ENCODE measurements at regions not wholly inside any gene's neighbourhood (a gene's known extent, or its start where the extent isn't known, plus 50 kb on each side); places are given as distances from the start of the nearest gene placed in this dataset.

- DNase-seq: no peak
These were observed 302.9 kb upstream of the EPHA5 start for GRCh38 chr4:65973186-65973585.

GRCh38 chr4:65971686-65972085, 301.4 kb upstream of the EPHA5 start:
- no peak for DNase-seq

DNA sequence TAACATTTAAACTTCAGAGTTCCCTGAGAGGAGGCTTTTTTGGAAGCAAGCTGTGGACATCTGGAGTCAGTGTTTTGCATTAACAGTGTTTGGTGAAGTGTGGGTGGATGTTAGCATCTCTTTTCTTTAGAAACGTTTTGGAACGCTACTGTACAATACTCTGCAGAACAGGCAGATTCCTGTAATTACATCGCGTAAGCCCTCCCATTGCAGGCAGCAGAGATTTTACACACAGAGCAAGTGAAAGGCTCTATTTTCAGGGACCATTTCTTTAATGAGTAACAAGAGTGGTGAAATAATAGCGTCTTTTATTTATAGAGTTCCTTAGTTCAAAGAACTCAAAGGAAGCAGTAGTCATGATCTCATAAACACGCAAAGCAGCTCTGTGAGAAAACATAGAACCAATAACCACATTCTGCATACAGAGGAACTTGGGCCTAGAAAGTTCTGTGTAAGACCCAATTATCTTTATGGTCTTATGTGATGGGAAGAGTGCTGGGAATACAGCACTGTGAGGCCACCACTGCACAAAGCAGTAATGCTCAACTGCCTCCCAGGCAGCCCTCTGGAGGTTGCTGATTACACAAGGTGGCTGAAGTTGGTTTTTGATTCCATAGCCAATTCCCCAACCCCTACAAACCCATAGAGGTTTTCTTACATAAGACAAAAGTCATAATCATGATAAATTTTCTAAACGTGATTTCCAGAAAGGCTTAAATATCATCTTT, 298.7 kb upstream of the EPHA5 start:
- no peak for DNase-seq

DNA sequence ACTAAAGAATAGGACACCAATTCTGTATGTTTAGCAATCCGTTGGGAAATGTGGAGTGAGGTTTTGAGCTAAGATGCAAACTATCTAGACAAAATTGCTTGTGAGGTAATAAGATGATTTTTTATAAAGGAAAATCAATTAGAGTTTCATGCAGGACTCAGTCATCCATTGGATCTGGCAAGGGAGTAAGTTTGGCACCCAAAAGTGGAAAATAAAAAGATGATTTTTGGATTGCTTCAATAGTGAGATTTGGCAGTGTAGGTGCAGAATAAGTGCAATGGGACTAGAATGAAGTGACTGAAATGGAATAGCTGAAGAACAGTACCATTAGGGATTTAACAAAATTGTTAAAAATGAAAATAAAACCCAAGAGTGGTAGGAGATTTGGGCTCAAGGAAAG, 290.5 kb upstream of the EPHA5 start:
- DNase-seq: no peak

DNA sequence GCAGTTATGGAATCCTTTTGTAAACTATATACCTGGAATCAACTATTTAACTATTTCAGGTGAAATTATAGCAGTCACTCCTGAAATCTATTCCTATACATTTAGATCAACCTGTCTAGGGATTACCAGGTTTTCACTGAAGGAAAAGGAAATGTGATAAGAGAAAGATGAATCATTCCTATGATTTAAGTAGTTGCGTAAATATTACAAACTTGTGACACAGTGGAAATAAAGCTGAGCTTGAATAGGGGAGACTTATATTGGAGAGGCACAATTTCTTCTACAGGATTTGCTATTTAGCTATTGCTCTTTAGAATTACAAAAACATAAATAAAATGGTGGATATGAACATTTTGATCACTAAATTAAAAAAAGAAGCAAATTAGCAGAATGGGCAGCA, 284.1 kb upstream of the EPHA5 start:
- no peak for DNase-seq

DNA sequence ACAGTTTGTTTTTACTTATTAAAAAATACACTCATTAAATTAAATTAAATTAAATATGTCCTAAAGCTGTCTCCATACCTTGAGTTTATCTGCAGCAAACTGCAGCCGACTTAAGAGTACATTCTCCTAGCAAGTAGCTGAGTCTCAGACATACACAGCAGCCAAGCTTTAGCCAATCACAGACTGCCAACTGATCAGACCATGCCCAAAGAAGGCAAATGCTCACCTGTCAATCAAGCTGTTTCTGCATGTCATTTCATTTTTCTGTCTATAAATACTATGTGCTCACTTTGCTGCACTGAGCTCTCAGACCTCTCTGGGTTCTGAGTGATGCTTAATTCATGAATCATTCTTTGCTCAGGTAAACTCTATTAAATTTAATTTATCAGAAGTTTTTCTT, 280.9 kb upstream of the EPHA5 start:
- no peak for DNase-seq

DNA sequence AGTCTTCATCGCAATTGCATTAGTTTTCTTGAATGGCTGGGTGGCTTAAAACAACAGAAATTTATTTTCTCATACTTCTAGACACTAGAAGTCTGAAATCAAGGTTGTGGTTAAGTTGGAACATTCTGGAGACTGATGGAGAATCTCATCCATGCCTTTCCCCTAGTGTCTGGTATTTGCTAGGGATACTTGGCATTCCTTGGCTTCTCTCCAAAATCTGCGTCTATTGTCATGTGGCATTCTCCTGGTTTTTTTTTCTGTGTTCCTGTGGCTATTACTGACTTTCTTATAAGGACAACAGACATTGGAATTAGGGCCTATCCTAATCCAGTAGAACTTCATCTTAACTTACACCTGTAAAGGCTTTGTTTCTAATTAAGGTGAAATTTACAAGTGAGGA, 272.8 kb upstream of the EPHA5 start:
- peak; percentile 1 for DNase-seq

DNA sequence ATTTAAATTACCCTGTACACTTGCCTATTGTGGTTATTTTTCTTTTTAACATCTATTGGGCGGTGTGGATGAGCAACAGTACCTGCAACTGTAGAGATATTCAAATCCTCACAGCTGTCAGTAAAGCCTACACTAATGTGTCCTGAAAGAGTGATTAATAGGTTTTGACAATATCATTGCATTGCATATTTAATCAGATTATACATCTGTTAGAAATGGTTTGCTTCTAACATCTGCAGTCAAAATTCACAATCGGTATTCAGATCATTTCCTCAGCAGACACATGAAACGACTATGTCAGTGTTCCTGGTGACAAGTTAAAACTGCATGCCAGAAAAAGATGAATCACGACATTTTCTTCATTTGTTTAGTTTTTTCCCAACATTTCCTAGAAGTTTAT, 254.6 kb upstream of the EPHA5 start:
- DNase-seq: no peak

GRCh38 chr4:65923616-65924015, 253.3 kb upstream of the EPHA5 start:
- no peak for DNase-seq

DNA sequence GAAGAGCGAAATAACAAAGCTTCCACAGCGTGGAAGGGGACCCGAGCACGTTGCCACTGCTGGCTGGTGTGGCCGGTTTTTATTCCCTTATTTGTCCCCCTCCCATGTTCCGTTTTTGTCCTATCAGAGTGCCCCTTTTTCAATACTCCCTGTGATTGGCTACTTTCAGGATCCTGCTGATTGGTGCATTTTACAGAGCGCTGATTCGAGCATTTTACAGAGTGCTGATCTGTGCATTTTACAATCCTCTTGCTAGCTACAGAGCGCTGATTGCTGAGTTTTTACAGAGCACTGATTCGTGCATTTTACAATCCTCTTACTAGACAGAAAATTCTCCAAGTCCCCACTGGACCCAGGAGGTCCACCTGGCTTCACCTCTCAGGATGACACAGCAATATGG, 250.9 kb upstream of the EPHA5 start:
- DNase-seq: no peak

DNA sequence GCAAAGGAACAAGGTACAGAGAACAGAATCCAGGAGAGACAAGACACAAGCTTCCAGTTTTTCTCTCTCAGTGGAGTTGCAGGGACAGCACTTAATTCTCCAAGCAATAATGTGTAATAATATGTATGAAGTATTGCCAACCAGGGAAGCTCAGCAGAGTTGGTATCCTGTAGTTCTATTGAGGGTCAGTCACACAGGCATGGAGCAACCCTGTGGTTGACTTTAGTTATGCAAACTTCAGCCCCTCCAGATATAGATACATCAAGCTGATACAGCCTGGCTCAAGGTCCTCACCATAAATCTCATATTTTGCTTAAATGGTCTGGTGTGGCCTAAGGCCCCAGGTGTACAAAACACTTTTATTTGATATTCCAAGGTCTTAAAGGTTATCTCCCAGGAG, 248.6 kb upstream of the EPHA5 start:
- DNase-seq: no peak

- peak; percentile 50 for DNase-seq
These were observed 247.9 kb upstream of the EPHA5 start for GRCh38 chr4:65918212-65918611.

DNA sequence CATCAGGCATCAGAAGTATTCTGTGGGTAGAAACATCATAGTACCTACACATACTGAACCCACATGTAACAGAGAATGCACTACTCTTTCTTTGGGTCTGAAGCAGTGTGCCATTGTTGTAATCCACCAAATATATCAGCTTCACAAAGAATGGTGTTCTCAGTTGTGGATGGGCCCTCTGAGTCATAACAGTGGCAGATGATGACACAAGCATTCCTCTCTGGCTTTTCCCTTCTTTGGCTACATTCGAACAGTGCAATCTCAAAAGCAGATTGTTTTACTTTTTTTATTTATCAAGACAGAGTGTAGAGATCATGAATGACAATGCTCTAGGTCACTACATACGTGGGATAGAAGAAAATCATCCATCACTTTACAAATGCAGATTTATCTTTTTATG, 247.2 kb upstream of the EPHA5 start:
- no peak for DNase-seq

DNA sequence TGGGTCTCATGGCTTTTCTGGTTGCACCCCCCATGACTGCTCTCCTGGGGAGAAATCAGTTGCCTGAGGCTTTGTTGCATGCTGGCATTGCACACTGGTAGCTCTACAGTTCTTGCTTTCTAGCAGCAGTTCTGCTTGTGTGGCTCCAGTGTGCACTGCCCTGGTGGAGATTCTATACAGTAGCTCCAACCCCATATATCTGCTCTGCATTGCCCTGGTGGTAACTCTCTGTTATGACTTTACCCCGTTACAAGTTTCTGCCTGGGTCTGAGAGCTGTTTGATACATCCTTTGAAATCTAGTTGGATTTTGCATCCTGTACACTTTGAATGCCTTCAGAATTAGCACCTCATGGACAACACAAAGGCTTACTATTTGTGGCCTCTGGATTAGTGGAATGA, 241.4 kb upstream of the EPHA5 start:
- no peak for DNase-seq

DNA sequence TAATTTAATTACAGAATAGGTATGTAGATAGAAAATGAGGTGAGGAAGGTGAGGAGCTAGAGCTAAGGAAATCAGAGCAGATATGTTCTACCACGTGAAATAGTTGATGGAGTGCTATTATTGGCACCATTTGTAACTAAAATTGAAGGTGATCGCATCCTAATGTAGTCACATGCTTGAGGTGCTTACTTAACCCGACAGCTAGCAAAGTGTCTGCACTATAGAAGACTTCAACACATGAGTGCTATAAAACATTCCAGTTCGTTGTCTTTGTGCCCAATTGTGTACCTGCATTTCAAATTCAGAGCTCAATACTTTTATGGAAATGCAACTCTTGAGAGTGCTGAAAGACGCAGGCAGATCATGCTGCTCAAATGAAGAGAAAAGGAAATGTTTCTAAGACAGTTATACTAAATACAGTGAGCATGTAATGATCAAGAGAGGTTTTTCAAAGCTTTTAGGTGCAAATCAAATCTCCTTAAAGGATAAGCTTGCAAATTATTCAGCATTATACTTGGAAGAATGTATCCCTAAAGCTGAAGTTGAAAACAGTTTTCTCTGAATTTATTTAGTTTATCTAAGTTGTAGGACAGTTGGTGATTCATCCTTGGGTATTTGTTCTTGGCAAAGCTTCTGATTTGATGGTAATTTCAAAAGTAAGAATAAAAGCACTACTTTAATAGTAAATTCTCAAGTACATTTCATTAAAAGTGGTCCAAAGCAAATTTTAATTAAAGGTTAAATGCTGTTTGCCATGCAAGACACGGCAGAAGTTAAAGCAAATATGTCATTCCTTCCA, 223.9 kb upstream of the EPHA5 start:
- DNase-seq: no peak

- DNase-seq: no peak
These were observed 223.0 kb upstream of the EPHA5 start for GRCh38 chr4:65893271-65893670.

GRCh38 chr4:65880594-65880993, 210.3 kb upstream of the EPHA5 start:
- DNase-seq: no peak

DNA sequence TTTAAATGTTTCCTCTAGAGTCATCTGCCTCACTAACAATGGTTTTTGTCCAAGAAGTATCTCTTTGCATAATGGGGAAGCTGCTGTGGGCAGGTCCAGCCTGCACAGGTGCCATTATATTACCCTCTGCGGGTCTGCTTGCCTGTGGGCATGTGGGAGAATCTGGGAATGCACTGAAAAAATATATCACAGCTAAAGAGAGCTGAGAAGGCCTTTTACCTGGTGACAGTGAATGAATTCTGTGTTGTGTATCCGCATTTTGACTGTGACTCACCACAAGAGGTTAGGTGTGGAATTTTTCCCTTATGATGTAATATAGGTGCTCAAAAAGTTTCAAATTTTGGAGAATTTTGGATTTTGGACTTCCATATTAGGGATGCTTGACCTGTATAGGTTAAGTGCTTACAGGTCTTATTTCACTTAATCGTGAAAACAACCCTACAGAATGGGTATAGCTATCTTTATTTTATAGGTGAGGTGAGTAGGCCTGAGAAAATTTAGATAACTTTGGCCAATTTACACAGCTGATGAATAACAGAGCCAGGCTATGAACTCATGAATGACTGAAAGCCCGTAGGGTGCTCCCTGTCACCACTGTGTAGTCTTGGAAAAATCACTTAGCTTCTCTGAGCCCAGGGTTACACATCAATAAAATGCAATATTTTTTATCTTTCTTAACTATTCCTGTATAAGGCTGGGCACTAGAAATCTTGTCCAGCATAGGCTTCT, 198.0 kb upstream of the EPHA5 start:
- DNase-seq: no peak

DNA sequence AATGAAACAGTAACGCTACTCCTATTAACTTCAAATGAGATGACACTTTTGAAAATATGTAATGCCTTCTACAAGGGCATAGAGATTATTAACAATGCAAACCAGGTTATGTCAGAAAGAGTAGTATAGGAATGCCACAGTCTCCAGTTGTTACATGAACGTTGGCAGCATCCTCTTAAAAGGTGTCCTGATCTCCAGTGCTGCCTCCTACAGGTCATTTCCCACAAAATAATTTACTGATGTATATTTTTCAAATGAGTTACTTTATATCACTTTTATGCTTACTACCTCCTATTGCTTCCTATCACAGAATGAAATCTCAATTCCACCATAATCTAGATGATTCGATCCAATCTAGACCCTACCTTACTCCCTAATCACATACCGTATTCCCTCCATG, 195.2 kb upstream of the EPHA5 start:
- no peak for DNase-seq

- no peak for DNase-seq
These were observed 191.7 kb upstream of the EPHA5 start for GRCh38 chr4:65861993-65862392.

GRCh38 chr4:65845199-65845773, 175.0 kb upstream of the EPHA5 start:
- no peak for DNase-seq

DNA sequence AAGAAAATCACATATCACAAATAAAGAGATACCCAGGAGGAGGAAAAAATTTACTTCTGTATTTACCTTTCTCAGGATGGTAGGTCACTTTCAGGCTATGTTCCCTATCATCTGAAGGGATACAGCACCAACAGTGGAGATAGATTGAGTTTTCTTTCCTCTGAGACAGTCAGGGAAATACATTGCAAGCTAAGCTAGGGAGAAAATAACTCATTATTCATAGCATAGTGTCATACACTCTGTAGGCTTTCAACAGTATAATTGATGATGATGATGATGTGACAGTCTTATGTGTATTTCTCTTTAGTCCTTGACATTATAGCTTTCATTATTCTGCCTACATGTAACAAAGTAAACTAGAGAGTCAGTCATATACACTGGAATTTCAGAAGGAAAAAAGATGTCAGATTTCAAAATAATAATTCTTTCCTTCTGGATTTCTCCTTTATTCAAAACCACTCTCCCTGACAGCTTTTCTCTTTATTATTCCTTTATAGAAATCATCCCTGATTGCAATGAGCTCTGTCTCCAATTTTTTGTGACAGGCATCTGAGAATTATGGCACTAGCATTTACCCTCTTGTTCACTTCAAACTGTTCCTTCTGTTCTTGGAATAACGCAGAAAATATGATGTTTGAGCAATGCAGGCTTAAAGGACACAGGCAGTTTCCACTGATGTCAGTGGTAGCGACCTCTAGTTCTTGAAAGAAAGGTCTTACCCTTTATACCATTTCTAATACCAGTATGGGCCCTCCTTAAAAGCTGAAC, 169.1 kb upstream of the EPHA5 start:
- no peak for DNase-seq

- no peak for DNase-seq
These were observed 164.4 kb upstream of the EPHA5 start for GRCh38 chr4:65834707-65835106.
